Fibroblast of the aortic adventitia (primary cell): ENCODE measurements at regions not wholly inside any gene's neighbourhood (a gene's known extent, or its start where the extent isn't known, plus 50 kb on each side); places are given as distances from the start of the nearest gene placed in this dataset.
A peak's percentile ranks its signal among the peaks of the same experiment; 100 is the strongest.

Source experiments
- DNase-seq: peaks from one replicate; pipeline ENCODE4 v3.0.0-alpha.2; 2010; ENCODE audit warnings: low read depth
- H3K4me3 ChIP-seq: 2 replicates; pipeline ENCODE4 v1.5.1; 2011; ENCODE audit warnings: low read depth, mild to moderate bottlenecking, control low read depth, low read length, moderate library complexity
- CTCF ChIP-seq: IDR thresholded peaks from 2 replicates; pipeline ENCODE4 v1.5.1; 2011; ENCODE audit warnings: mild to moderate bottlenecking, low read length, control low read depth, inconsistent platforms; ENCODE audit not compliant: insufficient read depth

- H3K4me3 ChIP-seq = no peak overlapping the region
- no peak for TF ChIP-seq CTCF
- no peak for DNase-seq
These were observed 171.8 kb upstream of the MAD2L1 start for GRCh38 chr4:120238277-120238973.

- no peak overlapping the region for H3K4me3 ChIP-seq
- DNase-seq = no peak
- TF ChIP-seq CTCF = no peak
These were observed 170.2 kb upstream of the MAD2L1 start for GRCh38 chr4:120236873-120237272.

GRCh38 chr4:120232050-120232449, 165.4 kb upstream of the MAD2L1 start:
- peak; percentile 2 for DNase-seq
- TF ChIP-seq CTCF = no peak
- H3K4me3 ChIP-seq = no peak overlapping the region

- no peak overlapping the region for H3K4me3 ChIP-seq
- DNase-seq = peak; percentile 1
- TF ChIP-seq CTCF = no peak
These were observed 161.4 kb upstream of the MAD2L1 start for GRCh38 chr4:120228086-120228485.

GRCh38 chr4:120227554-120227953, 160.9 kb upstream of the MAD2L1 start:
- no peak overlapping the region for H3K4me3 ChIP-seq
- DNase-seq = no peak
- no peak for TF ChIP-seq CTCF

GRCh38 chr4:120225527-120225926, 158.9 kb upstream of the MAD2L1 start:
- H3K4me3 ChIP-seq = no peak overlapping the region
- no peak for TF ChIP-seq CTCF
- DNase-seq = no peak

- no peak for TF ChIP-seq CTCF
- DNase-seq = no peak
- H3K4me3 ChIP-seq = no peak overlapping the region
These were observed 152.3 kb upstream of the MAD2L1 start for GRCh38 chr4:120218981-120219380.
